Endothelial cell (in vitro differentiated cells): ENCODE measurements at regions not wholly inside any gene's neighbourhood (a gene's known extent, or its start where the extent isn't known, plus 50 kb on each side); places are given as distances from the start of the nearest gene placed in this dataset.
"Not testable (repeated sequence)": the region's sequence is repeated elsewhere in the genome, so short reads cannot be mapped to it uniquely, and the experiment has no call there.

Source experiments
- DNase-seq: peaks from one replicate; pipeline ENCODE4 v3.0.0; 2021; ENCODE audit warnings: low spot score
- H3K27ac Mint-ChIP-seq: one replicate; pipeline ENCODE4 v1.8.0; 2021; ENCODE audit warnings: mixed read lengths, inconsistent platforms; ENCODE audit not compliant: unreplicated experiment
- H3K27me3 Mint-ChIP-seq: one replicate; pipeline ENCODE4 v1.8.0; 2021; ENCODE audit warnings: mild to moderate bottlenecking, moderate library complexity, mixed read lengths, inconsistent platforms; ENCODE audit not compliant: unreplicated experiment
- H3K36me3 Mint-ChIP-seq: one replicate; pipeline ENCODE4 v1.8.0; 2021; ENCODE audit warnings: mild to moderate bottlenecking, low read depth, mixed read lengths, inconsistent platforms; ENCODE audit not compliant: unreplicated experiment
- H3K4me1 Mint-ChIP-seq: one replicate; pipeline ENCODE4 v1.8.0; 2021; ENCODE audit warnings: mild to moderate bottlenecking, mixed read lengths, inconsistent platforms; ENCODE audit not compliant: unreplicated experiment
- H3K4me3 Mint-ChIP-seq: one replicate; pipeline ENCODE4 v1.8.0; 2021; ENCODE audit warnings: mild to moderate bottlenecking, mixed read lengths, inconsistent platforms; ENCODE audit not compliant: unreplicated experiment
- H3K9me3 Mint-ChIP-seq: one replicate; pipeline ENCODE4 v1.8.0; 2021; ENCODE audit warnings: mixed read lengths, inconsistent platforms; ENCODE audit not compliant: unreplicated experiment
- CTCF ChIP-seq: fragments of 200-600 bp; sonication (generic); IDR thresholded peaks from one replicate; pipeline ENCODE4 v1.5.0; 2021; ENCODE audit warnings: antibody characterized with exemption; ENCODE audit not compliant: unreplicated experiment

- no peak for TF ChIP-seq CTCF
- no peaks in the 10 kb centered on the region for H3K9me3 Mint-ChIP-seq
- H3K27me3 Mint-ChIP-seq, result no peaks in the 10 kb centered on the region
- H3K36me3 Mint-ChIP-seq, result no peaks in the 10 kb centered on the region
- H3K4me1 Mint-ChIP-seq, result peaks cover 2% of the 10 kb centered on the region
- no peak overlapping the region for H3K4me3 Mint-ChIP-seq
- no peak for DNase-seq
- H3K27ac Mint-ChIP-seq, result no peak overlapping the region
Observed at GRCh38 chr7:112963634-112964033, 123.0 kb downstream of the GPR85 start.

GRCh38 chr7:112962815-112963214 is 123.8 kb downstream of the GPR85 start:
- no peak for TF ChIP-seq CTCF
- H3K4me1 Mint-ChIP-seq, result peaks cover 2% of the 10 kb centered on the region
- no peak overlapping the region for H3K27ac Mint-ChIP-seq
- H3K27me3 Mint-ChIP-seq, result no peaks in the 10 kb centered on the region
- H3K36me3 Mint-ChIP-seq, result no peaks in the 10 kb centered on the region
- DNase-seq, result no peak
- no peak overlapping the region for H3K4me3 Mint-ChIP-seq
- no peaks in the 10 kb centered on the region for H3K9me3 Mint-ChIP-seq

GRCh38 chr7:112959276-112959675 is 127.4 kb downstream of the GPR85 start:
- Mint-ChIP-seq H3K9me3 (no peaks in the 10 kb centered on the region), H3K4me3 (no peak overlapping the region), H3K4me1 (no peaks in the 10 kb centered on the region), H3K27ac (no peak overlapping the region), H3K27me3 (no peaks in the 10 kb centered on the region), H3K36me3 (no peaks in the 10 kb centered on the region)
- no peak for DNase-seq
- no peak for TF ChIP-seq CTCF

GRCh38 chr7:112958775-112959174 is 127.9 kb downstream of the GPR85 start:
- Mint-ChIP-seq H3K27ac (no peak overlapping the region), H3K27me3 (no peaks in the 10 kb centered on the region), H3K36me3 (no peaks in the 10 kb centered on the region), H3K4me1 (no peaks in the 10 kb centered on the region), H3K9me3 (no peaks in the 10 kb centered on the region), H3K4me3 (no peak overlapping the region)
- TF ChIP-seq CTCF, result no peak
- no peak for DNase-seq

- H3K36me3 Mint-ChIP-seq, result no peaks in the 10 kb centered on the region
- TF ChIP-seq CTCF, result no peak
- no peaks in the 10 kb centered on the region for H3K4me1 Mint-ChIP-seq
- no peak overlapping the region for H3K27ac Mint-ChIP-seq
- no peak overlapping the region for H3K4me3 Mint-ChIP-seq
- no peak for DNase-seq
- H3K9me3 Mint-ChIP-seq, result no peaks in the 10 kb centered on the region
- H3K27me3 Mint-ChIP-seq, result no peaks in the 10 kb centered on the region
Observed at GRCh38 chr7:112957901-112958300, 128.7 kb downstream of the GPR85 start.

- H3K4me3 Mint-ChIP-seq, DNase-seq, H3K27me3 Mint-ChIP-seq, H3K36me3 Mint-ChIP-seq, H3K4me1 Mint-ChIP-seq, H3K9me3 Mint-ChIP-seq, H3K27ac Mint-ChIP-seq: not testable (repeated sequence)
Observed at GRCh38 chr7:112953031-112953430, 133.6 kb downstream of the GPR85 start.
